ENCODE measurements at regions not wholly inside any gene's neighbourhood (a gene's known extent, or its start where the extent isn't known, plus 50 kb on each side); places are given as distances from the start of the nearest gene placed in this dataset.

DNA sequence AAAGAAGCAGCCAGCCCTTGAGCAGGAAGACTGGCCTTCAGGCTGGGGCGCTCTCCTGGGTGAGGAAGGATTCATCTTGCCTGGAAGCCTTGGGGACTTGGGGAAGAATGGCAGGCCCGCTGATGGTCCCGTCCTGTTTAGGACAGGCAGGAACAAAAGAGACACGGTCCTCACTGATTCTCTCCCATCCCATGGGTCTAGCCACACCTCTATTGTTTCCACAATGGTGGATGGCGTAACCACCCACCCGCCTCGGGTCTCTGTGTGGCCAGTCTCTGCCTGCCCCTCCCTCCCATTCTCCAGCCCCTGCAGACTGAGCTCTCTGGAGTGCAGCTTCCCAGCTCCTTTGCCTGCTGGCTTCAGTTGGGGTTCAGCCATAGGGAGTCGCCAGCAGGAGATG is 284.3 kb downstream of the UACA start:
- no peak for TF ChIP-seq POLR2A (IDR thresholded peaks at IDR 0.05; ENCODE audit: extremely low read depth, insufficient read length)
- TF ChIP-seq, protein P1, sequence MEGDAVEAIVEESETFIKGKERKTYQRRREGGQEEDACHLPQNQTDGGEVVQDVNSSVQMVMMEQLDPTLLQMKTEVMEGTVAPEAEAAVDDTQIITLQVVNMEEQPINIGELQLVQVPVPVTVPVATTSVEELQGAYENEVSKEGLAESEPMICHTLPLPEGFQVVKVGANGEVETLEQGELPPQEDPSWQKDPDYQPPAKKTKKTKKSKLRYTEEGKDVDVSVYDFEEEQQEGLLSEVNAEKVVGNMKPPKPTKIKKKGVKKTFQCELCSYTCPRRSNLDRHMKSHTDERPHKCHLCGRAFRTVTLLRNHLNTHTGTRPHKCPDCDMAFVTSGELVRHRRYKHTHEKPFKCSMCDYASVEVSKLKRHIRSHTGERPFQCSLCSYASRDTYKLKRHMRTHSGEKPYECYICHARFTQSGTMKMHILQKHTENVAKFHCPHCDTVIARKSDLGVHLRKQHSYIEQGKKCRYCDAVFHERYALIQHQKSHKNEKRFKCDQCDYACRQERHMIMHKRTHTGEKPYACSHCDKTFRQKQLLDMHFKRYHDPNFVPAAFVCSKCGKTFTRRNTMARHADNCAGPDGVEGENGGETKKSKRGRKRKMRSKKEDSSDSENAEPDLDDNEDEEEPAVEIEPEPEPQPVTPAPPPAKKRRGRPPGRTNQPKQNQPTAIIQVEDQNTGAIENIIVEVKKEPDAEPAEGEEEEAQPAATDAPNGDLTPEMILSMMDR (IDR thresholded peaks at IDR 0.05; ENCODE audit: low read depth, low read length): no peak
